AG20443 (cell line): ENCODE measurements at regions not wholly inside any gene's neighbourhood (a gene's known extent, or its start where the extent isn't known, plus 50 kb on each side); places are given as distances from the start of the nearest gene placed in this dataset.
"Not testable (repeated sequence)": the region's sequence is repeated elsewhere in the genome, so short reads cannot be mapped to it uniquely, and the experiment has no call there.

Source experiments
- DNase-seq: peaks from one replicate; pipeline ENCODE4 v3.0.0; 2012; ENCODE audit warnings: low spot score, mixed read lengths

DNA sequence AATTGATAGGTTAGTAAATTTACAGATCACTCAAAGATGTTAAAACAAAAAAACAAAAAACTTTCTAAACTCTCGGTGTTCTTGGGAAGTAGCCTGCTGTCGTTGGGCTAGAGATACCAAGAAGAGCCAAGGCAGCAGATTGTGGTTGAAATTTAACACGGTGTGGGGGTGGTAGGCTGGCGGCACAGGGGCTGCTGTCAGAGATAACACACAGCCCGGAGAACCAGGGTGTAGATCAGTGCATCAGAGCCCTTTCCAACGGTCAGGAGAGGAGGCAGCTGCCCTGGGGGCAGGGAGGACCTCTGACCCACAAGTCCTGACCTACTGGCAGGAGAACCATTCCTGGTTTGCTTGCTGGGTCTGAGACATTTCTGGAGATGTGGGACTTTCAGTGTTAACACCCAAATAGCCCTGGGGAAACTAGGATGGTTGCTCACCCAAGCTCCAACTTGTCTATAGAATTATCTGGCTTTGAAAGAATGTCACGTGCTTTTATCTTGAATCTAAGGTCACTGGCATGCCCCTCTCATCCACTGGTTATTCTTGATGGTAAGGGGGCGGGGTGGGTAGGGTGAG, 205.2 kb upstream of the PLGLB2 start:
- not testable (repeated sequence) for DNase-seq

DNA sequence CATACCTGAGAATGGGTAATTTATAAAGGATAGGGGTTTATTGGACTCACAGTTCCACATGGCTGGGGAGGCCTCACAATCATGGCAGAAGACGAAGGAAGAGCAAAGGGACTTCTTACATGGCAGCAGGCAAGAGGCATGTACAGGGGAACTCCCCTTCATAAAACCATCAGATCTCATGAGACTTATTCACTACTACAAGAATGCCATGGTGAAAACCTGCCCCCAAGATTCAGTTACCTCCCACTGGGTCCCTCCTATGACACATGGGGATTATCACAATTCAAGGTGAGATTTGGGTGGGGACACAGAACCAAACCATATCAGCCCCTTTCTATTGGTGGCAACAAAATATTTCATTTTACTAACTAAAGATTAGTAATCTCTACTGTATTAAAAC, 204.1 kb upstream of the PLGLB2 start:
- not testable (repeated sequence) for DNase-seq

DNA sequence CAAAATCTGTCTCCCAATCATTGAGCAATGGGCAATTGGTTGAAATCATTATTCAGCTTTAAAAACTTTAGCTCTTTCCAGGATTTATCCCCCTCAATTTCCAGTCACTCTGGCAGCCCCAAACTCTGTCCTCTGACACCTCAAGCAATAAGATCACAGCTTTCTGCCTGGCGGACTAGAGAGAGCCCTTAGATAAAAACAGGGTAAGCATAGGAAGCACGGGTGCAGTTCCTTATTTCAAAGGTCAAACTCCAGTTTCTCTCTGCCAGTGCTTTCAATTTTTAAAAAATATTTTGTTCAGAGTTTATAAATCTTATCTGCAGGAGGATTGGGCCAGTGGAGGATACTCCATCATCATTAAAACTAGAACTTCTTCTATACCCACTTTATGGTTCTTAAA, 200.8 kb upstream of the PLGLB2 start:
- not testable (repeated sequence) for DNase-seq

GRCh38 chr2:87547966-87548365, 199.9 kb upstream of the PLGLB2 start:
- DNase-seq = not testable (repeated sequence)

DNA sequence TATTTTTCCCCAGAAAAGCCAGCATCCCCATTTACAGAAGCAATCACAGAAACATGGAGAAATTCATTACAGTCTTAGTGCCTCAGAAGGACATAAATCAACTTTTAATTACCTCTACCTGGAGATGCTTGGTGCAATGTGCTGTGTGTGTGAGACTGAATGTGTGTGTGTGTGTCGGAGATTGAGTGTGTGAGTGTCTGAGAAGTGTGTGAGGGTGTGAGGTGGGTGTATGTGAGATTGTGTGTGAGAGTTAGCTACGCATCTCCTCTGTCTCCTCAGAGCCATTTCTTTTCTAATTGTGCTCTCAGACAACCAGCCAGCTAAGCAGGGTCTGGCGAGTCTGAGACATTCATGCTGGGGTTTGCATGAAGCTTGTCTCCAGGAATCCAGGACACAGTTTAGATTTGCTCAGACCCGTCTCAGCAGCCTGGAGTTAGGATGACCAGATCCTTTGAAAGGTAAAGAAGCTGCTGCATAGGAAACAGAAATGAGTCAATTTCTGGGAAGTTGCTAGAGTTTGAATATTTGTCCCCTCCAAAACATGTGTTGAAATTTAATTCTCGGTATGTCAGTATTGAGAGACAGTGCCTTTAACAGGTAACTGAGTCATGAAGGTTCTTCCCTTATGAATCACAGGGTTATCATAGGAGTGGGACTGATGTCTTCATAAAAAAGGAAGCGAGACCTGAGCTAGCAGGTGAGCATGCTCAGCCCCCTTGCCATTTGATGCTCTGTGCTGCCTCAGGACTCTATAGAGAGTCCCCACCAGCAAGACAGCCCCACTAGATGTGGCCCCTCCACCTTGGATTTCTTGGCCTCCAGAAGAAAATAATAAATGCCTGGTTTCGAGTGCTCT, 199.0 kb upstream of the PLGLB2 start:
- not testable (repeated sequence) for DNase-seq

DNA sequence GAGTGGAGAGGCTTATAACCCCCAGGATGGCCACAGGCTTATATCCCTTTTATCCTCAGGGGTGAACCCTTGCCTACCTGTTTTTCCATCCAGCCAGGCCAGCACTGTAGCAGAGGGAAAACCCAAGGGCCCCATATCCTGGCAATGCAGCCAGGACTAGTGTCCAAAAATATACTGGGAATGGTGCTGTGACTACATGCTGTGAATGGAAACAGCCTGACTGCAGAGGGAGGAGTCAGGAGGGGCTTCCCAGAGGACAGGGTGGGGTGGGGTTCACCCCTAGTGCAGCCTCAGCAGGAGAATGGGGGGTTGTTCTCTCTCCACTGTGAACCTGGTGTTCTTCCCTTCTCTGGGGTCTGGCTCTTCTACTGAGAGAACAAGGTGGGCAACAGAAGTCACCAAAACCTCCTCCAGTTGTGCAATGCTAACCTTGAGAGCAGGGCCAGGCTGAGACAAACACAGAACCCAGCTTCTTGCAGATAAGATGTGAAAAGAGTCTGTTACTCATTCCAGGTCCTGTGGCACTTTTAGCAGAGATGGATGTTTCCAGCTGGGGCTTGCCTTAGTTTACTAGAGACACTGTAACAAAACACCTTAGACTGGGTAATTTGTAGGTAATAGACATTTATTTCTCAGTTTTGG, 198.2 kb upstream of the PLGLB2 start:
- not testable (repeated sequence) for DNase-seq

GRCh38 chr2:87554678-87555077, 193.2 kb upstream of the PLGLB2 start:
- not testable (repeated sequence) for DNase-seq

DNA sequence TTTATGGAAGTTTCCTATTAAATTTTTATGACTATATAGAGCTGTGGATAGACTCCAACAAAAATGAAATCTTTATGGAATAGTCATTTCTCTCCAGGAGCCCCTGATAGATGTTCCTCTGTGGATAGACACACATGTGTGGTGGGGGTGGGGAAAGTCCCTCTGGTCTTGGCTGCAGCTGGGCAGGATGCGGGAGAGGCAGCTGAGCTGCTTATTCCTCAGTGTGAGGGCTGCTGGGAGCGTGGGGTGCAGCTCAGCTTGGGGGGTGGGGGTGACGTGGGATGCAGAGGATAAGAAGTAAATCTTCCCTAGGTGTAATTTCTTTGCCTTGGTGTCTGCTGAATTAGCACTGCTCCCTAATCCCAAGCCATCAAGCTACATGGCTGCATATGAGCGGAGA, 192.8 kb upstream of the PLGLB2 start:
- not testable (repeated sequence) for DNase-seq

DNA sequence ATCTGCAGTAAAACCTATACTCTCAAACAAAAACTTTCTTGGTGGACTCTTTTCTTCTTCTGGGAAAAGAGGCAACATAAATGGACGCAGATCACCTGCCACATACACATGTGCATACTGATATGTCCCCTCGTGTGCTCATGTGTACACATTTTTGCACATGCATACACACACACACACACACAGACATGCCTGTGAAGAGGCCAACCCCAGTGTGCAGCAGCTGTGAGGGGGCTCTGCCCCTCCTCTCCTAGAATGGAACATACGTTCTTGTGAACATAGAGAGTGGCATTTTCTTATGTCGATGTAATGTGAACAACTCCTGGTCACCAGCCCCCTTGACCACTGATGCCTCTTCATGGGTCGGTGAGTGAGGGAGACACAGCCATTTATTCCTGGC, 188.9 kb upstream of the PLGLB2 start:
- not testable (repeated sequence) for DNase-seq

GRCh38 chr2:87559735-87560134, 188.2 kb upstream of the PLGLB2 start:
- DNase-seq = not testable (repeated sequence)

DNA sequence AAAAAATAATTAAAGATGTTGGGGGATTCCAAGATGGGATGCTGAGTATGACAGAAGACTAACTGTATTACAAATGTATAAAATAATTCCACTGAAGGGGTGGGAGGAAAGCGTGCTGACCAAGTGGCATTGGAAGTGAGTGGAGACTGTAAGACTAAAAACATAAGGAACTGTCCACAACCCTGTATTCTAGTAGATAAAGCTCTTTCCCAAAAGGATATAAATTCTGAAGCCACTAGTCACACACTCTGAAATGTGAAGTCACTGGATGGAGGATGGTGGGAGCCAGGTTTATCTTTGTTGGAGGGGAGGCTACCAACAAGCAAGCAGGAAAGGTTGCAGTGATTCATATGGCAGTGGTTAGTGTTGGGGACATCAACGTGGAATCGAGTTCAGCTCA, 182.8 kb upstream of the PLGLB2 start:
- not testable (repeated sequence) for DNase-seq

- not testable (repeated sequence) for DNase-seq
These were observed 181.4 kb upstream of the PLGLB2 start for GRCh38 chr2:87566531-87566930.

DNA sequence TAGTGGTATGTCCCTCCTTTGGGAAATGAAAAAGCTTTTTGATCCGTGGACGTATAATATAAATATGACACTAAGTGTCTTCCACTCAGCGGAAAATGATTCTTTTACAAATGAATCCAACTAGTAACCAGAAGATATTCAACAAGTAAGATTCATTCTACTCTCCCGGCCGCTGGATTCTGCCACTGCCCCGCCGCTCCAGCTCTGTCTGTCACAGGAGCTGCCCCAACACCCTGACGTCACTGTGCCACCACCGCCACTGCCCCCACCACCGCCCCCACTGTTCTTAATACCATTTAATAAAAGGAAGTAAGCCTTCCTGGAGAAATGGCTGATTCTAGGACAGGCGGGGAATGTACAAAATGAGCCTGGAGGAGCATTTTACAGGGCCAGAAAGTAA, 180.8 kb upstream of the PLGLB2 start:
- DNase-seq = not testable (repeated sequence)

- DNase-seq = not testable (repeated sequence)
These were observed 180.0 kb upstream of the PLGLB2 start for GRCh38 chr2:87567912-87568311.

DNA sequence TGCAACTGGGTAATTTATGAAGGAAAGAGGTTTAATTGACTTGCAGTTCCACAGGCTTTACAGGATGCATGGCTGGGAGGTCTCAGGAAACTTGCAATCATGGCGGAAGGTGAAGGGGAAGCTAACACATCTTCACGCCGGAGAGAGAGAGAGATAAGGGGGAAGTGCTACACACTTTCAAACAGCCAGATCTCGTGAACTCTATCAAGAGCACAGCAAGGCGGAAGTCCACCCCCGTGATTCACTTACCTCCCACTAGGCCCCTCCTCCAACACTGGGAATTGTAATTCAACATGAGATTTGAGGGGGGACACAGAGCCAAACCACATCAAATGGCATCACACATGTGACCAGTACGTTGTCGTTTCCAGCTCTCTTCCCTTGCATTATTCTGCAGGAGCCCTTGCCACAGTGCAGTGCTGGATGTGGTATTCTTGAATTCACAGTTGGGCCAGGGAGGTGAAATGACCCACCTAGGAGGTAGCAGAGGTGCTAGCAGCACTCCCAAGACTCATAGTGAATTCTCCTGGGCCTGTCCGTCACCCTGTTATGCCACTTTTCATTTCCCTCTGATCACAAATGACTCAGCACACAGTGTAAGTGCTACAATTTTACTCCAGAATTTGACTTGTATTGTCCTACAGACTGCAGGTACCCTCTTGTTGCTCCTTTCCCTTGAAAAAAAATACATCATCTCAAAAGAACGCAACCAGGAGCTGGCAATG, 179.2 kb upstream of the PLGLB2 start:
- not testable (repeated sequence) for DNase-seq

DNA sequence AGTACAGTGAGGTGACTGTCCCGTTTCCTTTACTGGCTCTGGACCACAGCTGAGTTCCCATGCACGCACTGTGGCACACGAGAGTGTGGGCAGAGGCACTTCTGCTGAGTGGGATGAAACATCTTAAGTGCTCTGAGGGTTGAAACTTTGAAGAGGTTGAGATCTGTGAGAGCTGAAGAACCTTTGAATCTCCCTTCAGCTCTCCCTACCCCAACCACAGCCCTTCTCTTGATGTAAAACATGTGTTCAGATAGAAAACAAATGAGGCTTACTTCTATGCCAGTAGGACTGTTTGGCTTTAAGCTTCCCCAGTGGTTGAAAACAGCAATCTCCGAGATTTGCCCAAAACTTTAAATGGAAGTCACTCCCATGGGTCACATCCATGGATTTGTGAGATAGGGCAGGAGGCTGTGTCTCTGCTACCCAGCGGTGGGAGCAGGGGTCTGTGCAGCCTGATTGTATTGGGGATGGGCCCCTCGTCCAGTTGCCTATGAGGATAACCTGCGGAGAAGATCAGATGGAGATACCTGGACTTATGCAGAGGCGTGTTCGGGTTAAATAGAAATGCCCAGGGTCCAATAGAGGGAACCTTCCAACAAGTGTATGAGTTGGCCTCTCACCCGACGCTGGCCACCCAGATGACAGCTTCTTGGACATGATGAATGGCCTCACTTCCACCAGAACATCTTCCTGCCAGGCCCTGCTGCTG, 178.0 kb upstream of the PLGLB2 start:
- not testable (repeated sequence) for DNase-seq

DNA sequence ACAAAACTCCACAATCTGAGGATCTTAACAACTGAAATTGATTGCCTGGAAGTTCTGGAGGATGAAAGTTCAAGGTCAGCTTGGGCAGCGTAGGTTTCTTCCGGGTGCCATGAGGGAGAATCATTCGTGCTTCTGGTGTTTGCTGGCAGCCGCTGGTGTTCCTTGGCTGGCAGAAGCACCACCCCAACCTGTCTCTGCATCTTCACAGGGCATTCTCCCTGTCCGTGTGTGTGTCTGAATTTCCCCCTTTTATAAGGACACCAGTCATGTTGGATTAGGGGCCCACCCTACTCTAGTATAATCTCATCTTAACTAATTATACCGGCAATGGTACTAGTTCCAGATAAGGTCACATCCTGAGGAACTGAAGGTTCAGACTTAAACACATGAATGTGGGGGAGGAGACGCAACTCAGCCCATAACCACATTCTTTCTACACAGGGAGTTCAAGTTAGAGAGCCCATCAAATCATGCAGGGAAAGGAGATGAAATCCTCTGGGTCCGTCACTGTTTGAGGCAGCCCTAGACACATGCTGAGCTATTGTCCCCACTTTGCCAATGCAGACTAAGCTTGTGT, 175.9 kb upstream of the PLGLB2 start:
- not testable (repeated sequence) for DNase-seq

GRCh38 chr2:87572906-87573305, 175.0 kb upstream of the PLGLB2 start:
- DNase-seq = not testable (repeated sequence)

DNA sequence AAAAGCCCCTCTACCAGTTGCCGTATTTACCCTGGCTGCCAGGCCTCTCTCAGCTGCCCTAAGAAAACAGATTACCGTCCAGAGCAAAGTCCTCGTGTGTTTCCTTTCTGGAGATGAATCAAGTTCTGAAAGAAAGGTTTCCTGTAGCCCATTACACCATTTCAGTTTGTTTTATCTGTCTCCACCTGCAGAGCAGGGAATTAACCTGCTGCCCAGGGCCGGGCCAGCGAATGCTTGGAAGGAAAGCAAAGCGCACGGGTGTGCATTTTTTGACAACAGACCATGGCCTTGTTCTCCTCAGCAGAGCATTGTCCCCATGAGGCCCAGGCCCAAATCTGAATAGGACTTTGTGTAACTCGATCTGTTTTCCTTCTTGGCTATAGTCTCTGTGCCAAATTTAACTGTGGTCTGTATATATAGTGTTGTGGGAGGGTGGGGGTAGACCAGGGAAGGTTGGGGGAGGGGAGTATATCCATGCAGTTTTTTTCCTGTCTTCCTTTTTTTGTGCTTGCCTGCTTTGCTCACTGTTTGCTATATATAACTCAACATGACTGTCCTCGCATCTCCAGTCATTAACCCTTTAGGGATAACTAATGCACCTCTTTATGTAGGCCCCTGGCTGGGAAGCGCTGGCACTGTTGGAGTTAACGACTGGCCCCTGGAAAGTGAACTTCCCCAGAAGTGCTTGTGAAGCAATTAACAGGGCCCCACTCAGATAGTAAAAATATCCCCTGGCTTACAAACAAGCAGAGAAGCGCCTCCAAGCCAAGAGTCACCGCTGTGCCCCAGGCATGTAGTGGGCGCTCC, 174.3 kb upstream of the PLGLB2 start:
- DNase-seq = not testable (repeated sequence)
